GM23248 (cell line): ENCODE measurements at regions not wholly inside any gene's neighbourhood (a gene's known extent, or its start where the extent isn't known, plus 50 kb on each side); places are given as distances from the start of the nearest gene placed in this dataset.

Experiments used
- DNase-seq: peaks from one replicate; pipeline ENCODE4 v3.0.0-alpha.2; 2015
- H2AFZ ChIP-seq: fragments of 200-600 bp; sonication (generic); 2 replicates; pipeline ENCODE4 v1.6.1; 2016; ENCODE audit warnings: antibody characterized with exemption
- H3F3A ChIP-seq: fragments of 200-600 bp; sonication (generic); 2 replicates; pipeline ENCODE4 v1.6.1; 2016; ENCODE audit warnings: mild to moderate bottlenecking, antibody characterized with exemption, mixed run types; ENCODE audit not compliant: insufficient read depth
- H3K27ac ChIP-seq: fragments of 200-600 bp; sonication (generic); 2 replicates; pipeline ENCODE4 v1.5.1; 2016; ENCODE audit warnings: mild to moderate bottlenecking
- H3K27me3 ChIP-seq: fragments of 200-600 bp; sonication (generic); replicated peaks from 2 replicates; pipeline ENCODE4 v1.6.1; 2016; ENCODE audit warnings: mild to moderate bottlenecking; ENCODE audit not compliant: insufficient read depth
- H3K36me3 ChIP-seq: fragments of 200-600 bp; sonication (generic); 2 replicates; pipeline ENCODE4 v1.6.1; 2016; ENCODE audit warnings: low read depth, mild to moderate bottlenecking
- H3K4me1 ChIP-seq: fragments of 200-600 bp; sonication (generic); 2 replicates; pipeline ENCODE4 v1.6.1; 2016; ENCODE audit warnings: mild to moderate bottlenecking; ENCODE audit not compliant: insufficient read depth
- H3K4me2 ChIP-seq: fragments of 200-600 bp; sonication (generic); one replicate; pipeline ENCODE4 v1.6.1; 2016; ENCODE audit warnings: mild to moderate bottlenecking; ENCODE audit not compliant: unreplicated experiment
- H3K4me3 ChIP-seq: fragments of 200-600 bp; sonication (generic); 2 replicates; pipeline ENCODE4 v1.5.1; 2016; ENCODE audit warnings: mild to moderate bottlenecking
- H3K79me2 ChIP-seq: fragments of 200-600 bp; sonication (generic); 2 replicates; pipeline ENCODE4 v1.6.1; 2016; ENCODE audit warnings: mild to moderate bottlenecking; ENCODE audit not compliant: insufficient read depth
- H3K9ac ChIP-seq: fragments of 200-600 bp; sonication (generic); 2 replicates; pipeline ENCODE4 v1.6.1; 2016; ENCODE audit warnings: mild to moderate bottlenecking
- H3K9me2 ChIP-seq: fragments of 200-600 bp; sonication (generic); 2 replicates; pipeline ENCODE4 v1.6.1; 2016; ENCODE audit warnings: mixed run types, mild to moderate bottlenecking, moderate library complexity; ENCODE audit not compliant: insufficient read depth
- H3K9me3 ChIP-seq: fragments of 200-600 bp; sonication (generic); one replicate; pipeline ENCODE4 v1.6.1; 2017; ENCODE audit warnings: low read depth
- H4K20me1 ChIP-seq: fragments of 200-600 bp; sonication (generic); 2 replicates; pipeline ENCODE4 v1.6.0; 2016; ENCODE audit not compliant: insufficient read depth
- EZH2 ChIP-seq: fragments of 200-600 bp; sonication (generic); IDR thresholded peaks from 2 replicates; pipeline ENCODE4 v1.6.1; 2018; ENCODE audit warnings: antibody characterized with exemption, mild to moderate bottlenecking; ENCODE audit not compliant: insufficient read depth, poor library complexity, severe bottlenecking
- EZH2phosphoT487 ChIP-seq: fragments of 200-600 bp; sonication (generic); IDR thresholded peaks from 2 replicates; pipeline ENCODE4 v1.6.1; 2018; ENCODE audit warnings: antibody characterized with exemption, moderate library complexity, mild to moderate bottlenecking, low read depth; ENCODE audit not compliant: insufficient read depth
- WGBS, 2 experiments: methylation state at CpG; one replicate each; pipeline ENCODE4 v1.1.6; 2015 to 2017; ENCODE audit warnings: low lambda C conversion rate in 2 of 2, low coverage in 1 of 2; ENCODE audit errors: missing lambda C conversion rate in 2 of 2; 5-methylcytosine and 5-hydroxymethylcytosine counted together
- in situ Hi-C: fragments of 300-500 bp; cut with MboI; formaldehyde crosslinking; loops from 2 replicates; pipeline ENCODE4 v1.15.0; 2020

GRCh38 chr18:29629493-29630036 is 1413.0 kb downstream of the DSC3 start:
- Histone ChIP-seq H3K4me1 (no peaks in the 10 kb centered on the region), H3K4me3 (no peak overlapping the region), H3K9me2 (no peaks in the 10 kb centered on the region), H3K27me3 (no peaks in the 10 kb centered on the region), H3K36me3 (no peaks in the 10 kb centered on the region), H3K9ac (no peak overlapping the region), H2AFZ (no peak overlapping the region), H3K27ac (no peak overlapping the region), H4K20me1 (no peaks in the 10 kb centered on the region), H3K79me2 (no peaks in the 10 kb centered on the region), H3F3A (no peaks in the 10 kb centered on the region), H3K9me3 (no peaks in the 10 kb centered on the region), H3K4me2 (no peak overlapping the region)
- in situ Hi-C loops = no loop called here
- WGBS, 2 experiments = 68 to 75% methylated on average over 5 of the region's 5 CpGs
- no peak for TF ChIP-seq EZH2phosphoT487
- no peak for TF ChIP-seq EZH2
- DNase-seq = no peak

GRCh38 chr18:29626094-29626493 is 1416.4 kb downstream of the DSC3 start:
- Histone ChIP-seq H3K9me2 (no peaks in the 10 kb centered on the region), H3K4me2 (no peak overlapping the region), H3K9ac (no peak overlapping the region), H2AFZ (no peak overlapping the region), H3K27ac (no peak overlapping the region), H3K36me3 (no peaks in the 10 kb centered on the region), H3K27me3 (no peaks in the 10 kb centered on the region), H3K79me2 (no peaks in the 10 kb centered on the region), H3K9me3 (no peaks in the 10 kb centered on the region), H3K4me3 (no peak overlapping the region), H3K4me1 (no peaks in the 10 kb centered on the region), H3F3A (no peaks in the 10 kb centered on the region), H4K20me1 (no peaks in the 10 kb centered on the region)
- DNase-seq = no peak
- TF ChIP-seq EZH2phosphoT487 (no peak), EZH2 (no peak)
- in situ Hi-C loops = no loop called here

- Histone ChIP-seq H3K9me3 (no peaks in the 10 kb centered on the region), H4K20me1 (no peaks in the 10 kb centered on the region), H3K9me2 (no peaks in the 10 kb centered on the region), H3K4me3 (no peak overlapping the region), H3F3A (no peaks in the 10 kb centered on the region), H3K27ac (no peak overlapping the region), H3K4me1 (no peaks in the 10 kb centered on the region), H3K4me2 (no peak overlapping the region), H2AFZ (peak overlapping the region; percentile 14; the same call in 1 of the 2 replicates), H3K9ac (no peak overlapping the region), H3K27me3 (no peaks in the 10 kb centered on the region), H3K79me2 (no peaks in the 10 kb centered on the region), H3K36me3 (no peaks in the 10 kb centered on the region)
- in situ Hi-C loops = no loop called here
- DNase-seq = no peak
- TF ChIP-seq EZH2 (no peak), EZH2phosphoT487 (no peak)
These were observed 1425.7 kb downstream of the DSC3 start for GRCh38 chr18:29616867-29617266.

- Histone ChIP-seq H3K36me3 (no peaks in the 10 kb centered on the region), H3K27me3 (no peaks in the 10 kb centered on the region), H3K27ac (no peak overlapping the region), H2AFZ (no peak overlapping the region), H3K9me2 (no peaks in the 10 kb centered on the region), H3K9ac (no peak overlapping the region), H3K4me1 (no peaks in the 10 kb centered on the region), H3K4me2 (no peak overlapping the region), H3F3A (no peaks in the 10 kb centered on the region), H3K9me3 (no peaks in the 10 kb centered on the region), H3K4me3 (no peak overlapping the region), H3K79me2 (no peaks in the 10 kb centered on the region), H4K20me1 (no peaks in the 10 kb centered on the region)
- no peak for DNase-seq
- TF ChIP-seq EZH2phosphoT487 = no peak
- no peak for TF ChIP-seq EZH2
- in situ Hi-C loops = no loop called here
These were observed 1432.1 kb upstream of the CDH2 start for GRCh38 chr18:29608982-29609381.

- Histone ChIP-seq H3K9me2 (no peaks in the 10 kb centered on the region), H3K27ac (no peak overlapping the region), H2AFZ (no peak overlapping the region), H3K36me3 (no peaks in the 10 kb centered on the region), H3K4me2 (no peak overlapping the region), H4K20me1 (no peaks in the 10 kb centered on the region), H3F3A (no peaks in the 10 kb centered on the region), H3K9me3 (no peaks in the 10 kb centered on the region), H3K79me2 (no peaks in the 10 kb centered on the region), H3K27me3 (no peaks in the 10 kb centered on the region), H3K4me3 (no peak overlapping the region), H3K9ac (no peak overlapping the region), H3K4me1 (no peaks in the 10 kb centered on the region)
- no peak for DNase-seq
- TF ChIP-seq EZH2 = no peak
- in situ Hi-C loops = no loop called here
- 6 to 9% methylated on average over 1 of the region's 1 CpG for WGBS, 2 experiments
These were observed 1428.4 kb upstream of the CDH2 start for GRCh38 chr18:29605365-29605764.
